H1 (cell line): ENCODE measurements at regions not wholly inside any gene's neighbourhood (a gene's known extent, or its start where the extent isn't known, plus 50 kb on each side); places are given as distances from the start of the nearest gene placed in this dataset.

Experiments
- CTCF ChIA-PET: fragments of 300-600 bp; sonication (Branson Sonifier 250); formaldehyde crosslinking; loops from one replicate; lab custom pipeline; 2021; ENCODE audit not compliant: partially characterized antibody; lab: Charles Lee
- POLR2A ChIA-PET: fragments of 300-600 bp; sonication (Branson Sonifier 250); formaldehyde crosslinking; loops from one replicate; lab custom pipeline; 2021; ENCODE audit warnings: inconsistent platforms; ENCODE audit not compliant: partially characterized antibody; lab: Charles Lee
- DNase-seq, 2 experiments: peaks; one replicate each; pipeline versions ENCODE4 v3.0.0 to v3.0.0-alpha.2; 2010 to 2022; ENCODE audit warnings: low spot score in 2 of 2, low read depth in 1 of 2, mixed read lengths in 1 of 2
- FAIRE-seq: peaks from 2 replicates; lab custom pipeline; 2011; peaks lifted over from hg19 to GRCh38; lab: Jason Lieb, UNC
- H2AFZ ChIP-seq: 2 replicates; pipeline ENCODE4 v1.8.1; 2012; ENCODE audit warnings: low read length, inconsistent platforms
- H2AK5ac ChIP-seq: 2 replicates; pipeline ENCODE4 v1.6.1; 2013; ENCODE audit warnings: low read depth, low read length
- H2BK120ac ChIP-seq: replicated peaks from 2 replicates; pipeline ENCODE3; 2013; ENCODE audit warnings: low read depth, low read length, inconsistent platforms
- H2BK12ac ChIP-seq: 2 replicates; pipeline ENCODE4 v1.6.1; 2013; ENCODE audit warnings: low read depth, low read length
- H2BK15ac ChIP-seq: 2 replicates; pipeline ENCODE4 v1.6.1; 2013; ENCODE audit warnings: low read length
- H2BK20ac ChIP-seq: 2 replicates; pipeline ENCODE4 v1.6.1; 2013; ENCODE audit warnings: low read length
- H2BK5ac ChIP-seq: 2 replicates; pipeline ENCODE4 v1.6.1; 2013; ENCODE audit warnings: low read depth, low read length
- H3K14ac ChIP-seq: 2 replicates; pipeline ENCODE4 v1.6.1; 2013; ENCODE audit warnings: inconsistent platforms; ENCODE audit not compliant: insufficient read length
- H3K18ac ChIP-seq: 2 replicates; pipeline ENCODE4 v1.6.1; 2013; ENCODE audit warnings: low read length; ENCODE audit errors: extremely low read depth
- H3K23ac ChIP-seq: 2 replicates; pipeline ENCODE4 v1.6.1; 2013; ENCODE audit warnings: inconsistent platforms; ENCODE audit not compliant: insufficient read length
- H3K23me2 ChIP-seq: 2 replicates; pipeline ENCODE4 v1.6.1; 2013; ENCODE audit warnings: low read depth, low read length
- H3K27ac ChIP-seq: 2 replicates; pipeline ENCODE4 v1.6.1; 2011; ENCODE audit warnings: low read depth, low read length, inconsistent platforms
- H3K27me3 ChIP-seq, 4 experiments: replicated peaks in 1 of 4; 1 replicate in 1 of 4; 2 replicates in 3 of 4; pipeline versions ENCODE4 v1.6.1 to v1.8.1; 2011 to 2013; ENCODE audit warnings: low read length in 3 of 4, mild to moderate bottlenecking in 3 of 4, inconsistent platforms in 2 of 4, mixed read lengths in 2 of 4, moderate library complexity in 1 of 4; ENCODE audit not compliant: control insufficient read depth in 3 of 4, insufficient read depth in 3 of 4; ENCODE audit errors: extremely low read depth in 1 of 4
- H3K36me3 ChIP-seq, 4 experiments: 2 replicates each; pipeline versions ENCODE4 v1.6.1 to v1.8.1; 2011 to 2013; ENCODE audit warnings: mild to moderate bottlenecking in 4 of 4, low read length in 3 of 4, moderate library complexity in 2 of 4, control low read depth in 1 of 4, inconsistent platforms in 1 of 4; ENCODE audit not compliant: insufficient read depth in 4 of 4, control insufficient read depth in 2 of 4
- H3K4ac ChIP-seq: replicated peaks from 2 replicates; pipeline ENCODE3; 2013; ENCODE audit warnings: low read length, low read depth, mixed read lengths, inconsistent platforms; ENCODE audit not compliant: insufficient read length
- H3K4me1 ChIP-seq, 4 experiments: replicated peaks in 1 of 4; 1 replicate in 1 of 4; 2 replicates in 3 of 4; pipeline versions ENCODE4 v1.6.1 to v1.8.1; 2011 to 2013; ENCODE audit warnings: low read length in 3 of 4, inconsistent platforms in 2 of 4, mixed read lengths in 1 of 4; ENCODE audit not compliant: insufficient read depth in 4 of 4, control insufficient read depth in 3 of 4
- H3K4me2 ChIP-seq, 2 experiments: 2 replicates each; pipeline versions ENCODE4 v1.6.1 to v1.8.1; 2011 to 2013; ENCODE audit warnings: low read depth in 2 of 2, low read length in 2 of 2, control low read depth in 1 of 2, inconsistent platforms in 1 of 2, mild to moderate bottlenecking in 1 of 2; ENCODE audit not compliant: insufficient read depth in 1 of 2
- H3K4me3 ChIP-seq, 4 experiments: fragments of 200-600, 300-600 bp in 1 of 4; sonication (generic), shearing (Covaris generic), sonication (Bioruptor Twin) in 1 of 4; 2 replicates each; pipeline versions ENCODE4 v1.5.1 to v1.8.1; 2011 to 2016; ENCODE audit warnings: low read length in 4 of 4, low read depth in 3 of 4, control low read depth in 2 of 4, inconsistent platforms in 2 of 4, mild to moderate bottlenecking in 2 of 4, mixed read lengths in 1 of 4, moderate library complexity in 1 of 4; ENCODE audit not compliant: insufficient read depth in 2 of 4; ENCODE audit errors: extremely low read depth in 1 of 4
- H3K56ac ChIP-seq: replicated peaks from 2 replicates; pipeline ENCODE3; 2013; ENCODE audit warnings: low read depth, mild to moderate bottlenecking, mixed read lengths, low read length, inconsistent platforms; ENCODE audit not compliant: insufficient read length
- H3K79me1 ChIP-seq: 2 replicates; pipeline ENCODE4 v1.6.1; 2013; ENCODE audit warnings: low read depth, low read length, control low read depth
- H3K79me2 ChIP-seq, 2 experiments: 2 replicates each; pipeline versions ENCODE4 v1.6.1 to v1.8.1; 2012 to 2013; ENCODE audit warnings: low read length in 2 of 2, mild to moderate bottlenecking in 2 of 2, inconsistent platforms in 1 of 2; ENCODE audit not compliant: insufficient read depth in 2 of 2, control insufficient read depth in 1 of 2
- H3K9ac ChIP-seq, 4 experiments: replicated peaks in 1 of 4; 1 replicate in 1 of 4; 2 replicates in 3 of 4; pipeline versions ENCODE4 v1.6.1 to v1.8.1; 2011 to 2013; ENCODE audit warnings: low read depth in 3 of 4, low read length in 3 of 4, control low read depth in 2 of 4, mild to moderate bottlenecking in 2 of 4, moderate library complexity in 2 of 4, inconsistent platforms in 1 of 4; ENCODE audit errors: extremely low read depth in 1 of 4
- H3K9me3 ChIP-seq, 2 experiments: 2 replicates each; pipeline versions ENCODE4 v1.6.1 to v1.8.1; 2012 to 2013; ENCODE audit warnings: mild to moderate bottlenecking in 2 of 2, moderate library complexity in 2 of 2, control low read depth in 1 of 2, inconsistent platforms in 1 of 2, low read depth in 1 of 2, low read length in 1 of 2, mixed read lengths in 1 of 2; ENCODE audit not compliant: insufficient read depth in 2 of 2
- H4K20me1 ChIP-seq, 2 experiments: replicated peaks in 1 of 2; 2 replicates each; pipeline versions ENCODE3 to v1.8.1; 2011 to 2013; ENCODE audit warnings: inconsistent platforms in 2 of 2, low read length in 2 of 2, mild to moderate bottlenecking in 1 of 2; ENCODE audit not compliant: insufficient read depth in 2 of 2, control insufficient read depth in 1 of 2
- H4K5ac ChIP-seq: 2 replicates; pipeline ENCODE4 v1.6.1; 2013; ENCODE audit warnings: low read length, low read depth, mixed read lengths, inconsistent platforms; ENCODE audit not compliant: insufficient read length
- H4K8ac ChIP-seq: 2 replicates; pipeline ENCODE4 v1.8.0; 2013; ENCODE audit warnings: mild to moderate bottlenecking, moderate library complexity, low read length, inconsistent platforms; ENCODE audit not compliant: insufficient read depth; ENCODE audit errors: extremely low read depth
- H4K91ac ChIP-seq: replicated peaks from 2 replicates; pipeline ENCODE3; 2013; ENCODE audit warnings: low read length, mixed read lengths, inconsistent platforms; ENCODE audit not compliant: insufficient read length
- CBX8 ChIP-seq: fragments of 300-800, 300-1000 bp; sonication (generic); IDR thresholded peaks from 2 replicates; pipeline ENCODE4 v1.7.1; 2016; ENCODE audit warnings: low read depth, low read length, borderline replicate concordance
- WGBS, 2 experiments: shearing (Covaris generic) in 1 of 2; methylation state at CpG; one replicate each; pipeline versions ENCODE4 v1.1.6 to v1.1.7; 2013 to 2015; ENCODE audit warnings: low lambda C conversion rate in 2 of 2, mixed read lengths in 2 of 2, inconsistent platforms in 1 of 2, low coverage in 1 of 2, missing lambda C conversion rate in 1 of 2; ENCODE audit not compliant: insufficient replicate concordance in 2 of 2, insufficient coverage in 1 of 2, insufficient read length in 1 of 2; ENCODE audit errors: extremely low coverage in 1 of 2, missing lambda C conversion rate in 1 of 2; 5-methylcytosine and 5-hydroxymethylcytosine counted together

DNA sequence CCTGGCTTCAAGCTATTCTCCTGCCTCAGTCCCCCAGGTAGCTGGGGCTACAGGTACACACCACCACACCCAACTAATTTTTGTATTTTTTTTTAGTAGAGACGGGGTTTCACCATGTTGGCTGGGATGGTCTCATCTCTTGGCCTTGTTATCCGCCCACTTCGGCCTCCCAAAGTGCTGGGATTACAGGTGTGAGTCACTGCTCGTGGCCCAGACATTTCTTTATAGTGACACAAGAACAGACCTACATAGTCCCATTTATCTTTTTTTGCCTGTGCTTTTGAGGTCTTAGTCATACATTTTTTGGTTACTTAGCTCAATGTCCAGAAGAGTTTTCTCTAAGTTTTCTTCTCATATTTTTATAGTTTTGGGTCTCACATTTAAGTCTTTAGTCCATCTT lies 247.4 kb downstream of the SYT10 start:
- Histone ChIP-seq H3K4me1 (no peaks in the 10 kb centered on the region), H2AFZ (no peak overlapping the region), H4K5ac (no peak overlapping the region), H3K27ac (no peak overlapping the region), H3K36me3 (no peaks in the 10 kb centered on the region), H3K79me1 (no peaks in the 10 kb centered on the region), H3K27me3 (no peaks in the 10 kb centered on the region), H3K9me3 (0 out of 4 replicates have a peak, but pooled peaks cover 0 to 3% of the 10 kb centered on the region in 2 experiments), H2BK12ac (no peak overlapping the region), H3K14ac (no peak overlapping the region), H3K79me2 (no peaks in the 10 kb centered on the region), H2BK120ac (no peak overlapping the region), H3K9ac (no peak overlapping the region), H3K4me3 (no peak overlapping the region), H4K20me1 (no peaks in the 10 kb centered on the region), H4K8ac (no peak overlapping the region), H3K23ac (no peak overlapping the region), H4K91ac (no peak overlapping the region), H3K4me2 (no peak overlapping the region), H2BK15ac (no peak overlapping the region), H2BK20ac (no peak overlapping the region), H3K4ac (no peak overlapping the region), H3K18ac (no peak overlapping the region), H3K56ac (no peak overlapping the region), H3K23me2 (no peaks in the 10 kb centered on the region), H2AK5ac (no peak overlapping the region), H2BK5ac (no peak overlapping the region)
- CTCF ChIA-PET, result interaction anchor here (0.6 kb wide), 1 partner anchor 437 kb away, joined by 3 read pairs; the partner anchor contains the start of gene YARS2
- FAIRE-seq (no peak), DNase-seq (no peak)
- POLR2A ChIA-PET, result no interaction called here
- 98% methylated on average over 4 of the region's 4 CpGs; no CpG with 5 or more reads in 1 of the 2 experiments for WGBS, 2 experiments
- no peak for TF ChIP-seq CBX8
